Fibroblast of lung (primary cell): ENCODE measurements at regions not wholly inside any gene's neighbourhood (a gene's known extent, or its start where the extent isn't known, plus 50 kb on each side); places are given as distances from the start of the nearest gene placed in this dataset.

ENCODE experiments used
- DNase-seq, 2 donors: peaks; one replicate each; pipeline versions ENCODE4 v3.0.0 to v3.0.0-alpha.2; 2010; ENCODE audit warnings: low read depth in 2 of 2
- H2AFZ ChIP-seq: 2 replicates; pipeline ENCODE4 v1.5.1; 2012; ENCODE audit warnings: low read length, control low read depth, inconsistent platforms
- H3K27ac ChIP-seq: 2 replicates; pipeline ENCODE4 v1.5.1; 2011; ENCODE audit warnings: low read length, control low read depth; ENCODE audit not compliant: insufficient read depth
- H3K27me3 ChIP-seq: 2 replicates; pipeline ENCODE4 v1.5.1; 2011; ENCODE audit warnings: mild to moderate bottlenecking, low read length; ENCODE audit not compliant: control insufficient read depth, insufficient read depth
- H3K36me3 ChIP-seq: 2 replicates; pipeline ENCODE4 v1.5.1; 2011; ENCODE audit warnings: low read length; ENCODE audit not compliant: control insufficient read depth, insufficient read depth
- H3K4me1 ChIP-seq: 2 replicates; pipeline ENCODE4 v1.5.1; 2011; ENCODE audit warnings: low read length; ENCODE audit not compliant: control insufficient read depth, insufficient read depth; ENCODE audit errors: extremely low read depth
- H3K4me2 ChIP-seq: 2 replicates; pipeline ENCODE4 v1.5.1; 2011; ENCODE audit warnings: low read length, control low read depth; ENCODE audit not compliant: insufficient read depth; ENCODE audit errors: extremely low read depth
- H3K4me3 ChIP-seq, 4 experiments: fragments of 200-600 bp in 1 of 4; sonication (generic) in 1 of 4; replicated peaks in 1 of 4; 2 replicates each; pipeline ENCODE4 v1.5.1; 2011 to 2016; ENCODE audit warnings: low read length in 4 of 4, low read depth in 3 of 4, mild to moderate bottlenecking in 3 of 4, control low read depth in 2 of 4, inconsistent platforms in 1 of 4, mixed read lengths in 1 of 4; ENCODE audit not compliant: insufficient read depth in 1 of 4; ENCODE audit errors: control extremely low read depth in 1 of 4
- H3K79me2 ChIP-seq: 2 replicates; pipeline ENCODE4 v1.5.1; 2012; ENCODE audit warnings: mild to moderate bottlenecking, low read length, inconsistent platforms; ENCODE audit not compliant: control insufficient read depth, insufficient read depth
- H3K9ac ChIP-seq: 2 replicates; pipeline ENCODE4 v1.5.1; 2011; ENCODE audit warnings: mild to moderate bottlenecking, low read length, control low read depth; ENCODE audit not compliant: insufficient read depth
- H3K9me3 ChIP-seq: 2 replicates; pipeline ENCODE4 v1.5.1; 2012; ENCODE audit warnings: low read depth, low read length; ENCODE audit not compliant: control insufficient read depth, insufficient read depth
- H4K20me1 ChIP-seq: 2 replicates; pipeline ENCODE4 v1.5.1; 2011; ENCODE audit warnings: low read length; ENCODE audit not compliant: control insufficient read depth, insufficient read depth; ENCODE audit errors: extremely low read depth
- CTCF ChIP-seq, 2 donors: IDR thresholded peaks in 1 of 2; conservative IDR thresholded peaks in 1 of 2; 1 replicate in 1 of 2; 2 replicates in 1 of 2; pipeline ENCODE4 v1.5.1; 2011 to 2012; ENCODE audit warnings: low read length in 2 of 2, control low read depth in 1 of 2, inconsistent platforms in 1 of 2, low read depth in 1 of 2, mild to moderate bottlenecking in 1 of 2
- EZH2 ChIP-seq: IDR thresholded peaks from 2 replicates; pipeline ENCODE4 v1.5.1; 2012; ENCODE audit warnings: low read length, control low read depth, mild to moderate bottlenecking; ENCODE audit errors: missing control alignments

- Histone ChIP-seq H3K9ac (no peak overlapping the region), H4K20me1 (no peaks in the 10 kb centered on the region), H3K9me3 (no peaks in the 10 kb centered on the region), H2AFZ (no peak overlapping the region), H3K27ac (no peak overlapping the region), H3K4me3 (no peak overlapping the region), H3K4me1 (no peaks in the 10 kb centered on the region), H3K79me2 (no peaks in the 10 kb centered on the region), H3K36me3 (no peaks in the 10 kb centered on the region), H3K4me2 (no peak overlapping the region), H3K27me3 (peaks cover 5% of the 10 kb centered on the region)
- DNase-seq = no peak
- TF ChIP-seq CTCF (conservative IDR thresholded peaks at IDR 0.05 in 1 of 2, IDR thresholded peaks at IDR 0.05 in 1 of 2; ENCODE audit: low read depth in 1 of 2, low read length in 2 of 2) (no peak), EZH2 (no peak)
Observed at GRCh38 chr3:132246212-132246611, 71.0 kb upstream of the ACP3 start.

GRCh38 chr3:132247211-132247610, 70.0 kb upstream of the ACP3 start:
- H3K9me3 ChIP-seq = no peaks in the 10 kb centered on the region
- DNase-seq = no peak
- H3K27ac ChIP-seq = no peak overlapping the region
- peaks cover 3% of the 10 kb centered on the region for H3K27me3 ChIP-seq
- H3K9ac ChIP-seq = no peak overlapping the region
- no peak overlapping the region for H2AFZ ChIP-seq
- no peaks in the 10 kb centered on the region for H3K79me2 ChIP-seq
- no peaks in the 10 kb centered on the region for H4K20me1 ChIP-seq
- TF ChIP-seq EZH2 (no peak), CTCF (conservative IDR thresholded peaks at IDR 0.05 in 1 of 2, IDR thresholded peaks at IDR 0.05 in 1 of 2; ENCODE audit: low read depth in 1 of 2, low read length in 2 of 2) (no peak)
- no peaks in the 10 kb centered on the region for H3K4me1 ChIP-seq
- no peak overlapping the region for H3K4me3 ChIP-seq
- H3K4me2 ChIP-seq = no peak overlapping the region
- no peaks in the 10 kb centered on the region for H3K36me3 ChIP-seq

- no peak overlapping the region for H3K4me2 ChIP-seq
- DNase-seq = no peak
- H3K36me3 ChIP-seq = no peaks in the 10 kb centered on the region
- no peak overlapping the region for H3K27ac ChIP-seq
- H3K27me3 ChIP-seq = no peaks in the 10 kb centered on the region
- no peak overlapping the region for H2AFZ ChIP-seq
- H3K9me3 ChIP-seq = no peaks in the 10 kb centered on the region
- H4K20me1 ChIP-seq = no peaks in the 10 kb centered on the region
- H3K9ac ChIP-seq = no peak overlapping the region
- H3K79me2 ChIP-seq = no peaks in the 10 kb centered on the region
- H3K4me1 ChIP-seq = no peaks in the 10 kb centered on the region
- TF ChIP-seq CTCF (conservative IDR thresholded peaks at IDR 0.05 in 1 of 2, IDR thresholded peaks at IDR 0.05 in 1 of 2; ENCODE audit: low read depth in 1 of 2, low read length in 2 of 2) = no peak
- no peak for TF ChIP-seq EZH2
- no peak overlapping the region for H3K4me3 ChIP-seq
Observed at GRCh38 chr3:132248490-132248889, 68.7 kb upstream of the ACP3 start.
